ENCODE measurements at regions not wholly inside any gene's neighbourhood (a gene's known extent, or its start where the extent isn't known, plus 50 kb on each side); places are given as distances from the start of the nearest gene placed in this dataset.

GRCh38 chr2:216318521-216318874, 53.8 kb downstream of the MARCHF4 start:
- WGBS (ENCODE audit: insufficient coverage): no CpG with 5 or more reads among the region's 2 CpGs
- no peaks in the 10 kb centered on the region for H3K36me3 ChIP-seq (replicated peaks in 1 of 2; ENCODE audit: control extremely low read depth in 1 of 2, control insufficient read depth in 1 of 2, extremely low read depth in 1 of 2, insufficient read depth in 2 of 2, low read length in 1 of 2)
- no peak overlapping the region for H3K4me3 Mint-ChIP-seq
- no peak overlapping the region for H3K4me2 ChIP-seq (replicated peaks; ENCODE audit: low read depth, low read length, poor library complexity, severe bottlenecking)
- H3K9ac ChIP-seq (ENCODE audit: low read length): no peak overlapping the region
- POLR2A ChIA-PET: no interaction called here
- intact Hi-C loops (cut with micrococcal nuclease): no loop called here
- H3K27me3 ChIP-seq (replicated peaks in 1 of 4; ENCODE audit: control extremely low read depth in 1 of 4, control insufficient read depth in 3 of 4, insufficient read depth in 4 of 4, low read length in 3 of 4): peaks cover 0 to 7% (median 1%) of the 10 kb centered on the region in 4 experiments
- H4K20me1 ChIP-seq (ENCODE audit: control insufficient read depth, insufficient read depth, low read length, poor library complexity, severe bottlenecking): no peaks in the 10 kb centered on the region
- H3K27me3 Mint-ChIP-seq: peaks cover 47% of the 10 kb centered on the region
- H3K27ac ChIP-seq (ENCODE audit: low read length in 2 of 2): no peak overlapping the region
- DNase-seq (no peak), ATAC-seq (ENCODE audit: low read depth) (no peak)
- CTCF ChIA-PET: no interaction called here
- no peaks in the 10 kb centered on the region for H3K9me3 Mint-ChIP-seq (ENCODE audit: insufficient read depth)
- H3K27ac Mint-ChIP-seq: no peak overlapping the region
- no peaks in the 10 kb centered on the region for H3K4me1 ChIP-seq (ENCODE audit: control insufficient read depth in 2 of 2, insufficient read depth in 2 of 2, low read length in 2 of 2)
- H3K4me3 ChIP-seq (ENCODE audit: control extremely low read depth in 1 of 5, extremely low read depth in 1 of 5, insufficient read depth in 1 of 5, low read depth in 2 of 5, low read length in 4 of 5): no peak overlapping the region
- no peaks in the 10 kb centered on the region for H3K79me2 ChIP-seq (ENCODE audit: control insufficient read depth, insufficient read depth, low read length)
- TF ChIP-seq EZH2 (IDR thresholded peaks at IDR 0.05; ENCODE audit: borderline replicate concordance, insufficient read depth, low read depth, low read length, poor library complexity, severe bottlenecking): no peak
- no peak for TF ChIP-seq CTCF (IDR thresholded peaks at IDR 0.05)
- no peak overlapping the region for H2AFZ ChIP-seq (ENCODE audit: insufficient read depth, low read depth, low read length, poor library complexity, severe bottlenecking)
- no peaks in the 10 kb centered on the region for H3K4me1 Mint-ChIP-seq
- H3K9me3 ChIP-seq (ENCODE audit: control extremely low read depth in 1 of 3, control insufficient read depth in 2 of 3, insufficient read depth in 1 of 3, low read length in 2 of 3): peaks cover 0 to 6% (median 0%) of the 10 kb centered on the region in 3 donors

GRCh38 chr2:216317831-216318520, 54.3 kb downstream of the MARCHF4 start:
- no peak overlapping the region for H3K4me3 Mint-ChIP-seq
- no peaks in the 10 kb centered on the region for H3K9me3 Mint-ChIP-seq (ENCODE audit: insufficient read depth)
- H4K20me1 ChIP-seq (ENCODE audit: control insufficient read depth, insufficient read depth, low read length, poor library complexity, severe bottlenecking): no peaks in the 10 kb centered on the region
- no peaks in the 10 kb centered on the region for H3K36me3 ChIP-seq (replicated peaks in 1 of 2; ENCODE audit: control extremely low read depth in 1 of 2, control insufficient read depth in 1 of 2, extremely low read depth in 1 of 2, insufficient read depth in 2 of 2, low read length in 1 of 2)
- CTCF ChIA-PET: no interaction called here
- no peak overlapping the region for H3K9ac ChIP-seq (ENCODE audit: low read length)
- H3K4me1 Mint-ChIP-seq: no peaks in the 10 kb centered on the region
- peaks cover 49% of the 10 kb centered on the region for H3K27me3 Mint-ChIP-seq
- DNase-seq (no peak), ATAC-seq (ENCODE audit: low read depth) (no peak)
- no peak overlapping the region for H3K4me3 ChIP-seq (ENCODE audit: control extremely low read depth in 1 of 5, extremely low read depth in 1 of 5, insufficient read depth in 1 of 5, low read depth in 2 of 5, low read length in 4 of 5)
- 90% methylated on average over 3 of the region's 9 CpGs for WGBS (ENCODE audit: insufficient coverage)
- no peak overlapping the region for H3K27ac Mint-ChIP-seq
- TF ChIP-seq CTCF (IDR thresholded peaks at IDR 0.05) (no peak), EZH2 (IDR thresholded peaks at IDR 0.05; ENCODE audit: borderline replicate concordance, insufficient read depth, low read depth, low read length, poor library complexity, severe bottlenecking) (no peak)
- H3K79me2 ChIP-seq (ENCODE audit: control insufficient read depth, insufficient read depth, low read length): no peaks in the 10 kb centered on the region
- H2AFZ ChIP-seq (ENCODE audit: insufficient read depth, low read depth, low read length, poor library complexity, severe bottlenecking): no peak overlapping the region
- intact Hi-C loops (cut with micrococcal nuclease): no loop called here
- H3K27ac ChIP-seq (ENCODE audit: low read length in 2 of 2): no peak overlapping the region
- H3K9me3 ChIP-seq (ENCODE audit: control extremely low read depth in 1 of 3, control insufficient read depth in 2 of 3, insufficient read depth in 1 of 3, low read length in 2 of 3): peaks cover 0 to 6% (median 0%) of the 10 kb centered on the region in 3 donors
- POLR2A ChIA-PET: no interaction called here
- peaks cover 0 to 7% (median 1%) of the 10 kb centered on the region in 4 experiments for H3K27me3 ChIP-seq (replicated peaks in 1 of 4; ENCODE audit: control extremely low read depth in 1 of 4, control insufficient read depth in 3 of 4, insufficient read depth in 4 of 4, low read length in 3 of 4)
- no peak overlapping the region for H3K4me2 ChIP-seq (replicated peaks; ENCODE audit: low read depth, low read length, poor library complexity, severe bottlenecking)
- no peaks in the 10 kb centered on the region for H3K4me1 ChIP-seq (ENCODE audit: control insufficient read depth in 2 of 2, insufficient read depth in 2 of 2, low read length in 2 of 2)

Measured in B cell (primary cell).